CD4-positive, alpha-beta T cell treated with Interleukin-4 for 1 hour (primary cell): ENCODE measurements at regions not wholly inside any gene's neighbourhood (a gene's known extent, or its start where the extent isn't known, plus 50 kb on each side); places are given as distances from the start of the nearest gene placed in this dataset.

ENCODE experiments used
- DNase-seq, 2 donors: peaks; one replicate each; pipeline ENCODE4 v3.0.0-alpha.2; 2020 to 2022

GRCh38 chr16:86356804-86357203 lies 153.5 kb upstream of the FOXF1 start:
- DNase-seq = no peak

- no peak for DNase-seq
These were observed 153.0 kb upstream of the FOXF1 start for GRCh38 chr16:86357303-86357702.

DNA sequence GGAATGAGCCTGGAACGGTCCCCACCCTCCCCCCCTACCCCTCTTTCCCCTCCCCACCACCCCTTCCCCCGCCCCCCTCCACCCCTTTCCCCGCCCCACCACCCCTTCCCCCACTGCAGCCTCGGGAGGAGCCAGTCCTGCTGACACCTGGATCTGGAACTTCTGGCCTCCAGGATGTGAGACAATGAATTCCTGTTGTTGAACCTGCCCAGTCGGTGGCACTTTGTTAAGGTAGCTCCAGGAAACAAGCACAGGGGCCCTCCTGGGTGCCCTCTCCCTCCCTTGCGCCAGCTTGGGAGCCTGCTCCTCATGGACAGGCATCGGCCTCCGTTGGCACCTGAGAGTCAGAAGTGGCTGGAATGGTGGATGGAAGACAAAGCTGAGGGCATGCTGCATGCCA lies 152.4 kb upstream of the FOXF1 start:
- DNase-seq = no peak

- no peak for DNase-seq
These were observed 150.8 kb upstream of the FOXF1 start for GRCh38 chr16:86359571-86359970.

GRCh38 chr16:86362155-86362849 lies 148.0 kb upstream of the FOXF1 start:
- no peak for DNase-seq

DNA sequence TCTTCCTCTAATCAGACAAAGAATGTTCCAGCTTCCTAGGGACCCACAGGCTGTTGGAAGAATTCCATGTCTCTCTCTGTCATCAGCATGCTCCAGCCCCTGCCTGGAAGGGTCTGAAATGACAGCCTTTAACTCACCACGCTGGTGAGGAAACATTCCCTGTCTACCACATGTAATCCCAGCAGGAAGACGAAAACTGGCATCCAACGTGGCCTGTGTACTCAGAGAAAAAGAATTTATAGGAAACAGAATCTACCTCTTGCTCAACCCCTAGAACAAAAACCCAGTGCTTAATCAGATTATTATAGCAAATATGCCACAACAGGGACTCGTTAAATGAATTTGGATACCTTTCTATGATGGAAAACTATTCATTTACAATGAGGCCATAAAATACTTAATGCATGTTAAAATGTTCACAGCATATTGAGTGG lies 147.3 kb upstream of the FOXF1 start:
- no peak for DNase-seq

GRCh38 chr16:86363836-86364618 lies 146.3 kb upstream of the FOXF1 start:
- DNase-seq = no peak

DNA sequence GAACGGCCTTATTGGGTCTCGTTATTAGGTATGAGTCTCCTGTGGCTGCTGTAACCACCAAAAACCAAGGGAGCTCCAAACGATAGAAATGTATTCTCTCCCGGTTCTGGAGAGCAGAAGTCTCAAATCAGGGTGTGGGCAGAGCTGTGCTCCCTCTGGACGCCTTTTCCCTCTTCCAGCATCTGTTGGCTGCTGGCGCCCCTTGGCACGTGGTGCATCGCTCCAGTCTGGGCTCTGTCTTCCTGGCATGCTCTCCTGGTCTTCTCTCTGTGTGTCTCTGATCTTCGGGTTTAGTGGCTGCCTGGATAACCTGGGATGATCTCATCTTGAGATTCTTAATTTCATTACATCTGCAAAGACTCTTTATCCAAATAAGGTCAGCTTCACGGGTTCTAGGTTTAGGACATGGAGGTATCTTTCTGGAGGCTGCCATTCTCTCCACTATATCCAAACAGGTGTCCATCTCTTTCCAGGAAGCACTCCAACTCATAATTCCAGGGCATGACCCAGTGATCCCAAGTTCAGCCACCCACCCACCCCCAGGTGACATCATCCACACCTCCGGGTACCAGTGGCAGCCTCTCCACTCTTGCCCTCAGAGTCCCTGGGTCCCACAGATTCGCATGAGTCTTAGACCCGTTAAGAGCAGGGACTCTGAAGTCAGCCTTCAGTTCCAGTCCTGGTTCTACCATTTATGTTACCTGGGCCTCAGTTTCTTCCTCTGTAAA lies 145.5 kb upstream of the FOXF1 start:
- DNase-seq = no peak

- no peak for DNase-seq
These were observed 144.6 kb upstream of the FOXF1 start for GRCh38 chr16:86365513-86366273.

GRCh38 chr16:86366481-86366880 lies 143.8 kb upstream of the FOXF1 start:
- DNase-seq = no peak

GRCh38 chr16:86367291-86368072 lies 142.8 kb upstream of the FOXF1 start:
- DNase-seq = no peak

GRCh38 chr16:86368261-86368660 lies 142.1 kb upstream of the FOXF1 start:
- no peak for DNase-seq

DNA sequence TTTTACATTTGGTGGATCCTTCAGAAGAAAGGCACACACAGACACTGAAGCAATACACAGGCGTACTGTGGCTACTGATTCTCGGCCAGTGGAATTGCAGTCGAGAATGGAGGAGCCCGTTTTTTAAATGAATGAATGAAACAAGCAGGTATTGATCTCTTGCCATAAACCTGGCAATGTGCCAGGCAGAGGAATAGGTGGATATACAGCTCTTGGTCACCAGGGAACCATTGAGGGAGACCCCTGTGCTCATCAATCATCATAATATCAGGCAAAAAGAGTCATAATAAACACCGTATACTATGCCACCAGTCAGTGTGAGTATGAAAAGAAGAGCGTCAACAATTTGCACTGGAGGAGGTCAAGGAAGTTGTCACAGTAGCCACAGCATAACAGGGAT lies 140.3 kb upstream of the FOXF1 start:
- no peak for DNase-seq

DNA sequence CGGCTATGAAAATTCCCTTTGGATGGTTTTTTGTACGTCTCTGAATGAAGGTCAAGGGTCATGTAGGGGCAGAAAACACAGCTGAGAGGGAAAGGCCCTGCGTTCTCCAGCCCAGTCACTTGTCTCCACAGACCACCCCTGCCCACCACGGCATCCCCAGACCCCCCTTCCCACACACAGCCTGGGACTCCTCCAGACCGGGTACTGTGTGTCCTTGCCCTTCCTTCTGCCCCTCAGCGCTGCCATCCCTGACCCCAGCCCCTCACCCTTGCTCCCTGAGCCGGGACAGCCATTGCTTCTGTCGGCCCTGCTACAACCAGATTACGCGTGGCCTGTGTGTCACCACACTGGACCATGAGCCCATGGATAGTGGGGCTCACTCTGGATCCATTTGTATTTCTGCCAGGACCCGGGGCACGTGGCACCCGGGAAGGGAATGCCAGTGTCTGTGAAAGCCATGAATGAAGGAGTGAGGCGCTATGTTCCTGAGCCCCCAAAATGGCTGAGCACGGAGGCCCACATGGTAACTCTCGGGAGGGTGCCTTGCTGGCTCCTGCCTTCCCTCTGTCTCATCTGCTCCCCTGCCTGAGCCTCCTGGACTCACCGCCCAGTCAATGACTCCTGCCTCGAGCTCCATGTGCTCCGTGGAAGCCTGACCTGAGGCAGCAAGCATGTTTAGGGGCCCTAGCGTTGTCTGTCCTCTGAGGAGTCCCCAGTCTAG lies 139.1 kb upstream of the FOXF1 start:
- no peak for DNase-seq

GRCh38 chr16:86372193-86372592 lies 138.1 kb upstream of the FOXF1 start:
- DNase-seq = no peak

GRCh38 chr16:86373276-86373901 lies 136.9 kb upstream of the FOXF1 start:
- DNase-seq = no peak

- DNase-seq = no peak
These were observed 135.7 kb upstream of the FOXF1 start for GRCh38 chr16:86374603-86375130.

DNA sequence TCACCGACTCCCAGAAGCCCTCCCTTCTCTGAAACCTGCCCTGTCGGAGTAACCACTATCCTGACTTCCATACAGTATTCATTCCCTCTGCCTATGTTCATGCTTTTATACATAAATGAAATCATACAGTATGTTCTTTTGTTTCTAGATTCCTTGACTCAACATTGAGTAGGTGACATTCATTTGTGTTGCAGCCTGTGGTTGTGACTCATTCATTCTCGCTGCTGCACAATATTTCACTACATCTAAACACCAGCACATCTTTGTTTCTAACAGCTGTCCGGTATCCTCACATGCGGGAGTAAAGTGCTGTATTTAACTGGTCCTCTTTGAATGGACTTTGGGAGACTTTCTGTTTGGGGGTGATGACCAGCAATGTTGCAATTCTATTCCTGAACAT lies 135.0 kb upstream of the FOXF1 start:
- DNase-seq = no peak

- no peak for DNase-seq
These were observed 134.5 kb upstream of the FOXF1 start for GRCh38 chr16:86375851-86376250.

DNA sequence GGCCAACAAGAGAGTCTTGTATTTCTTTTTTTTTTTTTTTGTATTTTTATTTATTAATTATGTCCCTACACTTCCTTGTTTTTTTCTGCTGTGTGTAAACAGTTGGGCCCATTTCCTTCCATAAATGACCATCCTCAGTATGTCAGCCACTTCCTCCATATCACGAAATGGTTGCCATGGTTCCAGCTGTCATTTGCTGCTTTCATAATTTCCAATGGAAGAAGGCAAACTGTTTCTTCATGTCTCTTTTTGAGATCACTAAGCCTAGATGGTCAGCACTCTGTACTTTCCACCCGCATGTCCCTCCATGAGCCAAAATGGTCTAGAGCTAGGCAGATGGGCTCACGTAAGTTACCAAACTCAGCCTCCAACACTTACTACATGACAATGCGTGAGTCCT lies 133.5 kb upstream of the FOXF1 start:
- DNase-seq = no peak
